ENCODE measurements at regions not wholly inside any gene's neighbourhood (a gene's known extent, or its start where the extent isn't known, plus 50 kb on each side); places are given as distances from the start of the nearest gene placed in this dataset.
"Not testable (repeated sequence)": the region's sequence is repeated elsewhere in the genome, so short reads cannot be mapped to it uniquely, and the experiment has no call there.

GRCh38 chr9:80678906-80679305, 1010.4 kb downstream of the TLE1 start:
- Histone ChIP-seq H3K4me3 (no peak overlapping the region), H3K9me3 (no peaks in the 10 kb centered on the region), H3K36me3 (ENCODE audit: low read depth) (no peaks in the 10 kb centered on the region), H3K4me1 (ENCODE audit: low read depth) (no peaks in the 10 kb centered on the region)
- no peak for DNase-seq
- no peak for TF ChIP-seq CTCF (IDR thresholded peaks at IDR 0.05)
- ATAC-seq, result no peak
- intact Hi-C loops (cut with DNase I, micrococcal nuclease), result no loop called here

GRCh38 chr9:80673496-80673895, 1015.9 kb downstream of the TLE1 start:
- DNase-seq (no peak), ATAC-seq (no peak)
- Histone ChIP-seq H3K4me3 (no peak overlapping the region), H3K9me3 (peaks cover 16% of the 10 kb centered on the region), H3K4me1 (ENCODE audit: low read depth) (no peaks in the 10 kb centered on the region), H3K36me3 (ENCODE audit: low read depth) (no peaks in the 10 kb centered on the region)
- no peak for TF ChIP-seq CTCF (IDR thresholded peaks at IDR 0.05)
- intact Hi-C loops (cut with DNase I, micrococcal nuclease), result no loop called here

GRCh38 chr9:80665479-80665878, 1023.9 kb downstream of the TLE1 start:
- H3K36me3 ChIP-seq (ENCODE audit: low read depth), result no peaks in the 10 kb centered on the region
- DNase-seq (no peak), ATAC-seq (no peak)
- H3K9me3 ChIP-seq, result peaks cover 33% of the 10 kb centered on the region
- no peaks in the 10 kb centered on the region for H3K4me1 ChIP-seq (ENCODE audit: low read depth)
- no peak overlapping the region for H3K4me3 ChIP-seq
- intact Hi-C loops (cut with DNase I, micrococcal nuclease), result no loop called here
- TF ChIP-seq CTCF (IDR thresholded peaks at IDR 0.05), result no peak

- no peak for TF ChIP-seq CTCF (IDR thresholded peaks at IDR 0.05)
- H3K4me1 ChIP-seq (ENCODE audit: low read depth), result no peaks in the 10 kb centered on the region
- no peak overlapping the region for H3K4me3 ChIP-seq
- no peak for ATAC-seq
- H3K9me3 ChIP-seq, result peaks cover 24% of the 10 kb centered on the region
- H3K36me3 ChIP-seq (ENCODE audit: low read depth), result no peaks in the 10 kb centered on the region
- DNase-seq, result no peak
- intact Hi-C loops (cut with DNase I, micrococcal nuclease), result no loop called here
Measured at GRCh38 chr9:80664327-80665210, 1024.8 kb downstream of the TLE1 start.

- H3K36me3 ChIP-seq (ENCODE audit: low read depth); H3K4me3 ChIP-seq; ATAC-seq; H3K4me1 ChIP-seq (ENCODE audit: low read depth); intact Hi-C loops (cut with DNase I, micrococcal nuclease); DNase-seq: not testable (repeated sequence)
- peaks cover 12% of the 10 kb centered on the region for H3K9me3 ChIP-seq
Measured at GRCh38 chr9:80659751-80660150, 1029.6 kb downstream of the TLE1 start.

GRCh38 chr9:80651044-80651443, 1038.3 kb downstream of the TLE1 start:
- ATAC-seq, result no peak
- TF ChIP-seq CTCF (IDR thresholded peaks at IDR 0.05), result no peak
- DNase-seq, result no peak

More at GRCh38 chr9:80651044-80651443, 1038.3 kb downstream of the TLE1 start:
- intact Hi-C loops (cut with DNase I, micrococcal nuclease), result no loop called here
- Histone ChIP-seq H3K9me3 (peaks cover 3% of the 10 kb centered on the region), H3K4me3 (no peak overlapping the region), H3K36me3 (ENCODE audit: low read depth) (no peaks in the 10 kb centered on the region), H3K4me1 (ENCODE audit: low read depth) (no peaks in the 10 kb centered on the region)
